ENCODE measurements at regions not wholly inside any gene's neighbourhood (a gene's known extent, or its start where the extent isn't known, plus 50 kb on each side); places are given as distances from the start of the nearest gene placed in this dataset.

GRCh38 chr18:73286584-73286983 is 418.8 kb upstream of the NETO1 start:
- TF ChIP-seq EZH2 (IDR thresholded peaks at IDR 0.05; ENCODE audit: borderline replicate concordance, low read depth, low read length, poor library complexity, severe bottlenecking) = no peak
- TF ChIP-seq, protein P1, sequence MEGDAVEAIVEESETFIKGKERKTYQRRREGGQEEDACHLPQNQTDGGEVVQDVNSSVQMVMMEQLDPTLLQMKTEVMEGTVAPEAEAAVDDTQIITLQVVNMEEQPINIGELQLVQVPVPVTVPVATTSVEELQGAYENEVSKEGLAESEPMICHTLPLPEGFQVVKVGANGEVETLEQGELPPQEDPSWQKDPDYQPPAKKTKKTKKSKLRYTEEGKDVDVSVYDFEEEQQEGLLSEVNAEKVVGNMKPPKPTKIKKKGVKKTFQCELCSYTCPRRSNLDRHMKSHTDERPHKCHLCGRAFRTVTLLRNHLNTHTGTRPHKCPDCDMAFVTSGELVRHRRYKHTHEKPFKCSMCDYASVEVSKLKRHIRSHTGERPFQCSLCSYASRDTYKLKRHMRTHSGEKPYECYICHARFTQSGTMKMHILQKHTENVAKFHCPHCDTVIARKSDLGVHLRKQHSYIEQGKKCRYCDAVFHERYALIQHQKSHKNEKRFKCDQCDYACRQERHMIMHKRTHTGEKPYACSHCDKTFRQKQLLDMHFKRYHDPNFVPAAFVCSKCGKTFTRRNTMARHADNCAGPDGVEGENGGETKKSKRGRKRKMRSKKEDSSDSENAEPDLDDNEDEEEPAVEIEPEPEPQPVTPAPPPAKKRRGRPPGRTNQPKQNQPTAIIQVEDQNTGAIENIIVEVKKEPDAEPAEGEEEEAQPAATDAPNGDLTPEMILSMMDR (conservative IDR thresholded peaks at IDR 0.05; ENCODE audit: low read depth, low read length) = no peak

All from A673 (cell line).